ENCODE measurements at regions not wholly inside any gene's neighbourhood (a gene's known extent, or its start where the extent isn't known, plus 50 kb on each side); places are given as distances from the start of the nearest gene placed in this dataset.

DNA sequence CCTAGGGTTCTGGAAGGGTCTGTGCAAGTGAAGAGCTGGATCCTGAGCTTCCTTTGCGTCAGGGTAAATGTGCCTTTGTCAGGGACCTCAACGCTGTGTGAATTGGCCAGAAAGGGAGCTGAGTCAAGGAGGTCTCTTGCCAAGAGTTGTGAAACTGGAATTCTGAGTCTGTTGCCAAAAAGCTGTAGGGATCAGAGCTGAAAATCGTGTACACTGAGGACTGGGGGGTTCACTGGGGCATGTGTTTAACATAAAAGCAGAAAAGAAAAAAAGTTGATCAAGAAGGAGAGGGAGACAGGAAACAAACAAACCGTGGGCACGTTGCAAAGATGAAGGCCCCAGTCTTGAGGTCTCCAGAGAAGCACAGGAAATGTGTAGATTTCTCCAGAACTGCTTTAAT, 1081.5 kb downstream of the VRK1 start:
- Mint-ChIP-seq H3K4me1 (ENCODE audit: low read depth) (peaks cover 32% of the 10 kb centered on the region), H3K9me3 (ENCODE audit: insufficient read depth) (no peaks in the 10 kb centered on the region), H3K36me3 (ENCODE audit: low read depth) (peaks cover 4% of the 10 kb centered on the region), H3K27ac (peak overlapping the region; percentile 74), H3K27me3 (ENCODE audit: low read depth) (no peaks in the 10 kb centered on the region), H3K4me3 (no peak overlapping the region)
- no peak for ATAC-seq
- POLR2A ChIA-PET, result interaction anchor here (0.6 kb wide), 2 partner anchors 162 to 164 kb away, joined by 3 read pairs; no protein-coding TSS in a partner anchor
- DNase-seq, result peak; percentile 48
- CTCF ChIA-PET, result no interaction called here

DNA sequence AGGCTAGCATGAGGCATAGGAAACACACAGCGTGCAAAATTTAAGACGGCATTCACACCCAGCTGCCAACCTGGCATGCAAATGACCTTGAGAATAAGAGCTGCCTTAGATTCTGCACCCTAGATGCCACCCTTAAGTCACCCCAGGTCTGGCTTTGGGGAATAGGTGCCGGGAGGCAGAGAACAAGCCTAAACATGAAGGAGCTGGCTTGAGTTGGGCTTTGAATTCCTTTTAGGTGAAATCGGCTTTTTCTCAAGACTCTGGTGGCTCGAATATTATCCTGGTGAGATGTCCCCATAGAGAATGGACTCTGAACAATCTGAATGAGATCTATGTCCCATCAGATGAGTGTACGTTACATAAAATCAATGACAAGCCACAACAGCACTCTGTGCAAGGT, 1090.5 kb downstream of the VRK1 start:
- H3K4me1 Mint-ChIP-seq (ENCODE audit: low read depth), result no peaks in the 10 kb centered on the region
- H3K27me3 Mint-ChIP-seq (ENCODE audit: low read depth), result no peaks in the 10 kb centered on the region
- no peak for DNase-seq
- ChIA-PET POLR2A (no interaction called here), CTCF (no interaction called here)
- no peak overlapping the region for H3K4me3 Mint-ChIP-seq
- H3K9me3 Mint-ChIP-seq (ENCODE audit: insufficient read depth), result no peaks in the 10 kb centered on the region
- ATAC-seq, result no peak
- no peaks in the 10 kb centered on the region for H3K36me3 Mint-ChIP-seq (ENCODE audit: low read depth)
- H3K27ac Mint-ChIP-seq, result no peak overlapping the region

DNA sequence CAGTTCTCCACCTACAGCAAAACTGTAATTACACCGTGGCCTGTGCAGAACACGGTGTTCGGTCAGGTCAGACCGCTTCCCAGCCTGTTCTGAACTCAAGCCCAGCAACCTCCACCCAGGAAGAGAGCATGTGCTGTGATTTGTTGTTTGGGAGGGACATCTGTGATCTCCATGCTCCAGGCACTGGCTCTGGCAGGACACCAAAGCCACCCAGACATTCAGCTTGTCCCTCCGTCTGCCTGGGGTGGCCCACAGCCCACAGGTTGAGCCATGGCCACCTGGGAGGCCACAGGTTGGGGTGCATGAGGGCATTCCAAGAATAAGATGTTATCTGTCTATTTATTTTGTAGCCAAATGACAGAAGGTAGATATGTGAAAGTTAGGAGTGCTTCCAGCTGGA, 1091.1 kb downstream of the VRK1 start:
- Mint-ChIP-seq H3K36me3 (ENCODE audit: low read depth) (no peaks in the 10 kb centered on the region), H3K27ac (no peak overlapping the region), H3K4me1 (ENCODE audit: low read depth) (no peaks in the 10 kb centered on the region), H3K27me3 (ENCODE audit: low read depth) (no peaks in the 10 kb centered on the region), H3K4me3 (no peak overlapping the region), H3K9me3 (ENCODE audit: insufficient read depth) (no peaks in the 10 kb centered on the region)
- no peak for ATAC-seq
- DNase-seq, result no peak
- CTCF ChIA-PET, result no interaction called here
- POLR2A ChIA-PET, result no interaction called here

DNA sequence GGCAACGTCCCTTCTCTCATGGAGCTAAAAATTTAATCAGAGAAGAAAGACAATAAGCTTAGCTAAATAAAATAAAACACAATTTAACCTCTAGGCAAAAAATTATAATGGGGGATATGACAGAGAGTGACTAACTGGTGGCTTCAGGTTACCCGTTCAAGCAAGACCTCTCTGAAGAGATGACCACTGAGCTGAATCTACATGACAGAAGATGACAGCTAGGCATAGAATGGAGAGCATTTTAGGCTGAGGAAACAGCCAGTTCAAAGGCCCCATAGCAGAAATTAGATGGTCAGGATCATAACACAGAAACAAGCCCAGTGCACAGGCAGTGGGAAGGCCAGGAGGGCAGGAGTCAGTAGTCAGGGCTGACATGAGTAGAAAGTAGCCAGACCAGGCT, 1094.3 kb downstream of the VRK1 start:
- Mint-ChIP-seq H3K4me3 (no peak overlapping the region), H3K4me1 (ENCODE audit: low read depth) (no peaks in the 10 kb centered on the region), H3K27ac (no peak overlapping the region), H3K27me3 (ENCODE audit: low read depth) (no peaks in the 10 kb centered on the region), H3K9me3 (ENCODE audit: insufficient read depth) (no peaks in the 10 kb centered on the region), H3K36me3 (ENCODE audit: low read depth) (no peaks in the 10 kb centered on the region)
- POLR2A ChIA-PET, result no interaction called here
- ATAC-seq (no peak), DNase-seq (no peak)
- CTCF ChIA-PET, result no interaction called here

DNA sequence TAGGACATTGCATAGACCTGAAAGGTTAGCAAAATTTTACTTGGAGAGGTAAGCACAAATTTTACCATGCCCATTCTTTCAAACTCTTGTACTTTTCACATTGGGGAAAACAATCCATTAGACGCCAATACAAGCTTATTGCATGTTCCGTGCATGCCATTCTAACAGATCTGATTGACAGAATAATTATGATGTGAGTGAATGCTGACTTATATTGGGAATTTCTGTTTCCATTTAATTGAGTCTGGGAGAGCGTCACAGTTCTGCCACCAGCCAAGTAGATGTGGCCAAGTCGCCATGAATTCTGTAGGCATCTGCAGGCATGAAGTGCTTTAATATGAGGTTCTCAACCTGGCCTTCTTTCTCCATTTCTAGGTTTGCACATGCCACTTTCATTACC, 1097.4 kb downstream of the VRK1 start:
- Mint-ChIP-seq H3K27me3 (ENCODE audit: low read depth) (no peaks in the 10 kb centered on the region), H3K9me3 (ENCODE audit: insufficient read depth) (no peaks in the 10 kb centered on the region), H3K4me1 (ENCODE audit: low read depth) (no peaks in the 10 kb centered on the region), H3K4me3 (no peak overlapping the region), H3K27ac (no peak overlapping the region), H3K36me3 (ENCODE audit: low read depth) (no peaks in the 10 kb centered on the region)
- no peak for ATAC-seq
- POLR2A ChIA-PET, result no interaction called here
- no peak for DNase-seq
- CTCF ChIA-PET, result no interaction called here

DNA sequence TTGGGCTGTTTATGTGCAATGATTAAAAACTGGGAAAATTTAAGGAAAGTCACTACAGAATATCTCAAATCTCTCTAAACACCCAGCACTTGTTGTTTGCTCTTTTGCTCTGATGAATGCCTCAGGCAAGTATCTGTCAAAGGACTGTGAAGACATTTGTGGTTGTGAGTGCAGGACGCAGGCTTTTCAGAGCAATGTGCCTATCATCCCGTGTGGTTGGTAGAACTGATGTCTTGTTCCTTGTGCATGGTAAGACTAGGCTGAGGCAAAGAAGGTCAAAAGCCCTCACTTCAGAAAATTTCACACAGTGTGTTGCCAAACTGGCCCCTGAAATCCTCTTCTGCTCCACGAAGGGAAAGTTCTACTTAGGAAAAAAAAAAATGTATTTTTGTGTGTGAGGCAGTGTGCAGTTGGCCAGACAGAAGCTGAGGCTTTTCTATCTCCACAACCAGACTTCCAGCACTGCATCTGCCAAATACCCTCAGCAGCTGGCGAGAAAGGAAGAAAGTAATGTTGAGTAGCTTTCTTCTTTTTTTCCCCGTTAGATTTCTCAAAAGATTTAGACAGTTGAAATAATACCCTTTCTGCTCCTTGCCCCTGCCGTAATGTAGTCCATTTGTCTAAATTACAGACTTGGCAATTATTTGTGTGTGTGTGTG, 1103.1 kb downstream of the VRK1 start:
- no peaks in the 10 kb centered on the region for H3K4me1 Mint-ChIP-seq (ENCODE audit: low read depth)
- no peaks in the 10 kb centered on the region for H3K36me3 Mint-ChIP-seq (ENCODE audit: low read depth)
- no peaks in the 10 kb centered on the region for H3K27me3 Mint-ChIP-seq (ENCODE audit: low read depth)
- DNase-seq, result no peak
- H3K27ac Mint-ChIP-seq, result no peak overlapping the region
- no peaks in the 10 kb centered on the region for H3K9me3 Mint-ChIP-seq (ENCODE audit: insufficient read depth)
- POLR2A ChIA-PET, result no interaction called here
- CTCF ChIA-PET, result no interaction called here
- H3K4me3 Mint-ChIP-seq, result no peak overlapping the region
- no peak for ATAC-seq

DNA sequence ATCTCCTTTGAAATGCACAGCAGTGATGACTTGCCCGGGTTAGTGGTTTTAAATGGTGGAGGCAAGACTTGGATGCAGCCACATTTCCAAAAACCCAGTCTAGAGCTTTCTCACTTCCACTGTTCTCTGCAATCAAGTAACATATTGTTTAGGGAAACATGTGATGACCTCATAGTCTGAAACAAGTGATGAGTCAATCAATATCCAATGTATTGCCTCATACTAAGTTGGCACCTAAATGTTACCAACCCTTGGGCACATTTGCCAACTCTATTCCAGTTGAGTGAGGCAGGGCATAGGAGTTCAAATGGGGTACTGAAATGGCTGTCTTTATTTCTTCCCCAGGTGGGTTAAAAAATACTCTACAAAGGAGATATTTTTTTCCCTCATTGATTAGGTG, 1105.4 kb downstream of the VRK1 start:
- H3K9me3 Mint-ChIP-seq (ENCODE audit: insufficient read depth), result no peaks in the 10 kb centered on the region
- ChIA-PET POLR2A (no interaction called here), CTCF (interaction anchor here (0.7 kb wide), 1 partner anchor 1221 kb away, joined by 3 read pairs; no protein-coding TSS in a partner anchor)
- H3K27ac Mint-ChIP-seq, result no peak overlapping the region
- no peak for ATAC-seq
- no peak overlapping the region for H3K4me3 Mint-ChIP-seq
- H3K4me1 Mint-ChIP-seq (ENCODE audit: low read depth), result no peaks in the 10 kb centered on the region
- H3K36me3 Mint-ChIP-seq (ENCODE audit: low read depth), result no peaks in the 10 kb centered on the region
- H3K27me3 Mint-ChIP-seq (ENCODE audit: low read depth), result no peaks in the 10 kb centered on the region
- no peak for DNase-seq

DNA sequence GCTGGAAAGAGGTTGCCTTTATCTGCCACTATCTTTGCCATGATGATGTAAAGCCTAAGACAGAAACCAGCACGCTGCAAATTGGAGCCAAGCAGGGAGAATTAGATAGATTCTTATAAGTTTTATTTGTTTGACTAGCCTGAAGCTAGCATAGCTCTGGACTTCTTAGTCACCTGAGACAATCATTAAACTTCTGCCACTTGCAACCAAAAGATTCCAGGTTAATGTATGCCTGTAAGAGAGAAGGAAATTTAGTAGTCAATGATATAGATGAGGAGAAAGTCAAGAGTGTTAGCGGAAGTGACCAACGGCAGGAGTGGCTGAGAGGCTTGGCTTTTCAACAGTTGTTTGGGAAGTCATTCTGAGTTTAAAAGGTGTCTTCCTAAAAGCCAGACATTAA, 1106.6 kb downstream of the VRK1 start:
- Mint-ChIP-seq H3K27me3 (ENCODE audit: low read depth) (no peaks in the 10 kb centered on the region), H3K4me1 (ENCODE audit: low read depth) (no peaks in the 10 kb centered on the region), H3K27ac (no peak overlapping the region), H3K36me3 (ENCODE audit: low read depth) (no peaks in the 10 kb centered on the region), H3K9me3 (ENCODE audit: insufficient read depth) (peaks cover 1% of the 10 kb centered on the region), H3K4me3 (no peak overlapping the region)
- ChIA-PET POLR2A (no interaction called here), CTCF (no interaction called here)
- DNase-seq (no peak), ATAC-seq (no peak)

DNA sequence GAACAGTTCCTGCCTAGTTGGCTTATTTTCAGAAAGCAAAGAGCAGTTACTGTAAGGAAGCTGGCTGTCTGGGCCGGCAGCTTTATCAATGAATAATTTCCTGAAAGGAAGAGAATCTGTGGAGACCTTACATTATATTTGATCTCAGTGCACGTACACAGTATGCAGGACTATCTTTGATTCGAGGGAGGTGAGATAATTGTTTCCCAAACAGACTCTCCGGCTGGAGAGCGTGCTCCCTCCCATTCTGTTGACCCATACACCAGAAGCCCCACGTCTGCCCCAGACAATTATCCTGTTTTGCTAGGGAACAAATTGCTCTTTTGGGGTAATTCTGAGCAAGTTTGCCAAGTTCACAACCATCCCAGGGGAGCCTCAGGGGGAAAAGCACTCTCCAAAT, 1115.0 kb downstream of the VRK1 start:
- DNase-seq, result no peak
- H3K4me3 Mint-ChIP-seq, result no peak overlapping the region
- ChIA-PET POLR2A (no interaction called here), CTCF (interaction anchor here (1.0 to 1.1 kb wide), 2 partner anchors 13 to 224 kb away, joined by 3 read pairs; no protein-coding TSS in a partner anchor)
- ATAC-seq, result no peak
- H3K27me3 Mint-ChIP-seq (ENCODE audit: low read depth), result peaks cover 3% of the 10 kb centered on the region
- peaks cover 3% of the 10 kb centered on the region for H3K4me1 Mint-ChIP-seq (ENCODE audit: low read depth)
- no peaks in the 10 kb centered on the region for H3K36me3 Mint-ChIP-seq (ENCODE audit: low read depth)
- H3K9me3 Mint-ChIP-seq (ENCODE audit: insufficient read depth), result peaks cover 8% of the 10 kb centered on the region
- no peak overlapping the region for H3K27ac Mint-ChIP-seq

DNA sequence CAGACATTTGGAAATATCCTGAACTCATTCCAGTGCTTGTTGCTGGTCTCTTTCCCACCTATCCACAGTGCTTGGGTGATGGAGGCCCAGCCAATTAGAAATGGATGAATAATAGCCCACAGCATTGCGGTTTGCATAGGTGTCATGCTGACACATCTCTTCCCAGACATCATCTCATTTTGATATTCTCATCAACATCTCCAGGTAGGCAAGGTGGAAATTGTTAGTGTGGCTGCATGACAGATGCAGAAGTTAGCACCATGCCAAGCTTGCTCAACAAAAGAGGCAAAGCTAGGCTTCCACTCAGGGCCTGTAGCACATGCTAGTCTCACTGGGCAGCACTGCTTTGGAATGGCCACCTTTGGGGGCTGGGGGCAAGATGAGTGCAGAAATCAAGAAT, 1118.9 kb downstream of the VRK1 start:
- H3K27ac Mint-ChIP-seq, result no peak overlapping the region
- peaks cover 3% of the 10 kb centered on the region for H3K27me3 Mint-ChIP-seq (ENCODE audit: low read depth)
- CTCF ChIA-PET, result no interaction called here
- POLR2A ChIA-PET, result no interaction called here
- ATAC-seq (no peak), DNase-seq (no peak)
- H3K4me3 Mint-ChIP-seq, result no peak overlapping the region
- H3K36me3 Mint-ChIP-seq (ENCODE audit: low read depth), result no peaks in the 10 kb centered on the region
- H3K9me3 Mint-ChIP-seq (ENCODE audit: insufficient read depth), result peaks cover 7% of the 10 kb centered on the region
- peaks cover 9% of the 10 kb centered on the region for H3K4me1 Mint-ChIP-seq (ENCODE audit: low read depth)

DNA sequence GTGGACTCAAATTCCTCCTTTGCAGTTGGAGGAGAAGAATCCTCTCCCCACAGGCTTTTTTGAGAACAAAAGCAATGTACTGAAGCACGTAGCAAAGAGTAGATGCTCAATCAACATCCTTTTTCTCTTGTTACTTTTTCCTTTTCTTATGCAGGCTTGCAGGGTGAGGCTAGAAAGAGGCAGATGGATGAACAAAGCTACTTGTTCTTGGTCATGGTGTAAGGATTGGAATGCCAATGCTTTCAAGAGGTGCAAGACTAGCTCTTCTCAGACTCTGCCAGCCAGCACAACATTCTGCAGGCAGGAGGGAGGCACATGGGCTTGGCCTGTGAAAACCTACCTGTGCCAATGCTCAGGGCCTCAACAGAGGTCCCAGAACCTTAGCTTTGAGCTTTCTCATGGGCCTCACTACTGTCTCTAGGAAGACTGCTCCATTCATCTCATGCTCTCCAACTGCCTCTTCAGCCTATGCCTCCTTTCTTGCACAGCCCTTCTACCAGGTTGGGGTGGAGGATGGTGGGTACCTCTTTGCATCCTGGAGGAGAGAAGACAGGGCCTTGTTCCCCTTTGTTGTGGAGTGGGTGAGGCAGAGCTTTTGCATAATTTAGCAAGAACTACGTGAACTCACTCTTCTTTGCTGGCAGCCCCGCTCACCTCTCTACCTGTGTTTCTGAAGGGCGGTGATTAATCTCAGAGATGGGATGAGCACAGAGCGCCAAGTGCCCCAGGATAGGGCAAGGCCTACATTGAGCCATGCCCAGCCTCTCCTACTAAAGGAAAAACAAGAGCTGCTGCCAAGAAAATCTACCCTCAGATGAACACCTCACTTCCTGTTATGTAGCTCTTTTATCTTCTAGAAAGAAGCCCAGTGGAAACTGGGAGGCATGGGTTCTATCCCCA, 1119.7 kb downstream of the VRK1 start:
- Mint-ChIP-seq H3K9me3 (ENCODE audit: insufficient read depth) (peaks cover 7% of the 10 kb centered on the region), H3K27ac (no peak overlapping the region), H3K36me3 (ENCODE audit: low read depth) (no peaks in the 10 kb centered on the region), H3K4me3 (no peak overlapping the region), H3K4me1 (ENCODE audit: low read depth) (peaks cover 9% of the 10 kb centered on the region), H3K27me3 (ENCODE audit: low read depth) (no peaks in the 10 kb centered on the region)
- ChIA-PET POLR2A (no interaction called here), CTCF (interaction anchor here (1.6 kb wide), 1 partner anchor 19 kb away, joined by 3 read pairs; no protein-coding TSS in a partner anchor)
- no peak for ATAC-seq
- no peak for DNase-seq

DNA sequence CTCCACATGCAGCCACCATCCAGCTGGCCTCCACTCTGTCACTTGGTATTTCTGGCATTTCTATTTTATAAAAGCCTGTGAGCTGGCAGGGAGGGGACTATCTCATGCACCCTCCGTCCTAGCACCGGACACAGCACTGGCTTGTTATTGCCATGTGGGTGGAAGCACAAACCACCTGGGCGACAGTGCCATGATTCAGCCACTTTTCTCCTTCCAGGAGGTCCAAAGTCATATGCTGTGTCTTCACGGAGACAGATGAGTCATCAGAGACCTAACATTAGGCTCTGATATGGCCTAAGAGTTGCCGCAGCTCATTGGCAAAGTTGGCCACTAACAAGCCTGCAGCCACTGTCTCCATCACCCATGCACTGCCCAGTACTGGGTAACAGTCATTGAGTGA, 1123.0 kb downstream of the VRK1 start:
- no peak for ATAC-seq
- H3K36me3 Mint-ChIP-seq (ENCODE audit: low read depth), result no peaks in the 10 kb centered on the region

More for the DNA sequence above, 1123.0 kb downstream of the VRK1 start:
- no peak overlapping the region for H3K4me3 Mint-ChIP-seq
- peaks cover 9% of the 10 kb centered on the region for H3K4me1 Mint-ChIP-seq (ENCODE audit: low read depth)
- H3K27ac Mint-ChIP-seq, result no peak overlapping the region
- POLR2A ChIA-PET, result interaction anchor here (0.7 kb wide), 1 partner anchor 43 kb away, joined by 4 read pairs; no protein-coding TSS in a partner anchor
- no peak for DNase-seq
- no peaks in the 10 kb centered on the region for H3K27me3 Mint-ChIP-seq (ENCODE audit: low read depth)
- CTCF ChIA-PET, result no interaction called here
- peaks cover 7% of the 10 kb centered on the region for H3K9me3 Mint-ChIP-seq (ENCODE audit: insufficient read depth)

All from activated CD8-positive, alpha-beta T cell treated with anti-CD3 and anti-CD28 coated beads, Interleukin-2, amount 10 ng/mL, durations not matched to agents 7 days and 5 days (primary cell).